Kidney (tissue), 13 donors: ENCODE measurements at regions not wholly inside any gene's neighbourhood (a gene's known extent, or its start where the extent isn't known, plus 50 kb on each side); places are given as distances from the start of the nearest gene placed in this dataset.

Experiments used
- DNase-seq, 5 donors: peaks; one replicate each; pipeline ENCODE4 v3.0.0-alpha.2; 2013 to 2020
- FAIRE-seq: peaks from 2 replicates; lab custom pipeline; 2012; peaks lifted over from hg19 to GRCh38; lab: Jason Lieb, UNC
- H3K27ac ChIP-seq, 2 donors: one replicate each; pipeline ENCODE4 v1.7.0; 2013; ENCODE audit warnings: low read depth in 2 of 2, low read length in 2 of 2, inconsistent platforms in 1 of 2
- H3K27me3 ChIP-seq: one replicate; pipeline ENCODE4 v1.7.1; 2013; ENCODE audit warnings: low read length, inconsistent platforms; ENCODE audit not compliant: control insufficient read depth, insufficient read depth
- H3K36me3 ChIP-seq, 3 donors: one replicate each; pipeline versions ENCODE4 v1.7.0 to v1.7.1; 2013; ENCODE audit warnings: low read length in 3 of 3, control low read depth in 1 of 3, inconsistent platforms in 1 of 3; ENCODE audit not compliant: insufficient read depth in 3 of 3, control insufficient read depth in 2 of 3
- H3K4me1 ChIP-seq, 3 donors: one replicate each; pipeline versions ENCODE4 v1.7.0 to v1.7.1; 2013; ENCODE audit warnings: low read length in 3 of 3, inconsistent platforms in 1 of 3, low read depth in 1 of 3; ENCODE audit not compliant: control insufficient read depth in 2 of 3, insufficient read depth in 2 of 3
- H3K4me3 ChIP-seq, 3 donors: one replicate each; pipeline versions ENCODE4 v1.7.0 to v1.8.1; 2013; ENCODE audit warnings: low read length in 3 of 3, control low read depth in 1 of 3, inconsistent platforms in 1 of 3
- H3K9ac ChIP-seq, 3 donors: one replicate each; pipeline versions ENCODE4 v1.7.0 to v1.7.1; 2013; ENCODE audit warnings: low read length in 3 of 3, control low read depth in 1 of 3, inconsistent platforms in 1 of 3
- H3K9me3 ChIP-seq, 3 donors: one replicate each; pipeline versions ENCODE4 v1.7.0 to v1.7.1; 2013; ENCODE audit warnings: low read length in 3 of 3, control low read depth in 1 of 3, inconsistent platforms in 1 of 3; ENCODE audit not compliant: control insufficient read depth in 2 of 3, insufficient read depth in 1 of 3
- CTCF ChIP-seq: IDR thresholded peaks from 3 replicates; pipeline ENCODE4 v1.5.1; 2012; ENCODE audit warnings: mild to moderate bottlenecking, moderate library complexity, borderline replicate concordance; ENCODE audit not compliant: insufficient read depth; ENCODE audit errors: extremely low read depth
- intact Hi-C: fragments of 100-400 bp; cut with DNase I; formaldehyde crosslinking; loops from one replicate; pipeline ENCODE4 v1.11.1; 2022
- donor health status: control.
- donor health status: control.
- donor health status: control.
- donor health status: control.
- donor health status: control.
- donor health status: DM: yes; HTN: yes; CAD: no.
- donor health status: Normal renal cell carcinoma (clear cell type).

- no peak overlapping the region for H3K9ac ChIP-seq
- no peak overlapping the region for H3K27ac ChIP-seq
- FAIRE-seq (no peak), DNase-seq (no peak)
- TF ChIP-seq CTCF: no peak
- no peaks in the 10 kb centered on the region for H3K4me1 ChIP-seq
- H3K4me3 ChIP-seq: no peak overlapping the region
- intact Hi-C loops: no loop called here
- no peaks in the 10 kb centered on the region for H3K9me3 ChIP-seq
- no peaks in the 10 kb centered on the region for H3K36me3 ChIP-seq
- no peaks in the 10 kb centered on the region for H3K27me3 ChIP-seq
These were observed 346.3 kb downstream of the TMEM114 start for GRCh38 chr16:8243981-8244380.

- no peak for DNase-seq
- H3K36me3 ChIP-seq: no peaks in the 10 kb centered on the region
- H3K27ac ChIP-seq: no peak overlapping the region
- intact Hi-C loops: no loop called here
- no peaks in the 10 kb centered on the region for H3K9me3 ChIP-seq
- no peaks in the 10 kb centered on the region for H3K4me1 ChIP-seq
- no peaks in the 10 kb centered on the region for H3K27me3 ChIP-seq
- no peak for TF ChIP-seq CTCF
- H3K4me3 ChIP-seq: no peak overlapping the region
- H3K9ac ChIP-seq: no peak overlapping the region
- no peak for FAIRE-seq
These were observed 348.9 kb downstream of the TMEM114 start for GRCh38 chr16:8241408-8241807.

GRCh38 chr16:8239443-8239842 lies 350.9 kb downstream of the TMEM114 start:
- Histone ChIP-seq H3K27ac (no peak overlapping the region), H3K36me3 (no peaks in the 10 kb centered on the region), H3K9ac (no peak overlapping the region), H3K4me1 (no peaks in the 10 kb centered on the region), H3K9me3 (no peaks in the 10 kb centered on the region), H3K27me3 (no peaks in the 10 kb centered on the region), H3K4me3 (no peak overlapping the region)
- TF ChIP-seq CTCF: no peak
- DNase-seq (no peak), FAIRE-seq (no peak)
- intact Hi-C loops: no loop called here

- H3K9ac ChIP-seq: no peak overlapping the region
- no peak for TF ChIP-seq CTCF
These were observed 352.9 kb downstream of the TMEM114 start for GRCh38 chr16:8237452-8237851.

More at GRCh38 chr16:8237452-8237851, 352.9 kb downstream of the TMEM114 start:
- H3K36me3 ChIP-seq: no peaks in the 10 kb centered on the region
- no peaks in the 10 kb centered on the region for H3K4me1 ChIP-seq
- no peak for DNase-seq
- no peak overlapping the region for H3K4me3 ChIP-seq
- no peak overlapping the region for H3K27ac ChIP-seq
- intact Hi-C loops: no loop called here
- no peaks in the 10 kb centered on the region for H3K27me3 ChIP-seq
- FAIRE-seq: no peak
- H3K9me3 ChIP-seq: no peaks in the 10 kb centered on the region
